Activated CD8-positive, alpha-beta memory T cell treated with anti-CD3 and anti-CD28 coated beads, Interleukin-2, amount 50 U/mL, for 48 hours (primary cell): ENCODE measurements at regions not wholly inside any gene's neighbourhood (a gene's known extent, or its start where the extent isn't known, plus 50 kb on each side); places are given as distances from the start of the nearest gene placed in this dataset.
"Not testable (repeated sequence)": the region's sequence is repeated elsewhere in the genome, so short reads cannot be mapped to it uniquely, and the experiment has no call there.

Experiments used
- DNase-seq: peaks from one replicate; pipeline ENCODE4 v3.0.0-alpha.2; 2020

DNA sequence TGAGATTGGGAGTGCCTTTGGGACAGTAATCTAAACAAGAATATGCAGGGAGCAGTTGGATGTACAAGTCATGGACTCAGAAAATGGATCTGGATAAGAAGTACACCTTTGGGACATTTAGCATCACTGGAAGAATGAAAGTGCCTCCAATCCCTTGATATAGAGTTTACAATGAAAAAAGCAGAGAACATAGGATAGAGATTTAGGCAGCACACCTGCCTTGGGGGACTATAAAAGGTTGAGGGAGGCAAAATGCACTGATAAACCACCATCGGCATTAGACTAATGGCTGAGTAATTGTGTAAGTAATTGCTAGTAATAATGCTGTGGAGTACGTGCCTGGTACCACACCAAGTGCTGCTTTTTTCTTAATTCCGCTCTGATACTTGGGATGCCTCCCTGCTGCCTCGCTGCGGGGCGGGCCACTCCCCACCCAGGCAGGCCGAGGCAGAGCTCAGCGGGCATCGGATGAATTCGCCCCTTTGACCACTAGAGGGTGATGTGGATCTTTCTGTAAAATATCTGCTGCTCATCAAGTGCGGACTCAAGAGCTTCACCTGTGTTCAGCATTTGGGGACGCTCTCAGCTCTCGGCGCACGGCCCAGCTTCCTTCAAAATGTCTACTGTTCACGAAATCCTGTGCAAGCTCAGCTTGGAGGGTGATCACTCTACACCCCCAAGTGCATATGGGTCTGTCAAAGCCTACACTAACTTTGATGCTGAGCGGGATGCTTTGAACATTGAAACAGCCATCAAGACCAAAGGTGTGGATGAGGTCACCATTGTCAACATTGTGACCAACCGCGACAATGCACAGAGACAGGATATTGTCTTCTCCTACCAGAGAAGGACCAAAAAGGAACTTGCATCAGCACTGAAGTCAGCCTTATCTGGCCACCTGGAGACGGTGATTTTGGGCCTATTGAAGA, 99.9 kb downstream of the ANKRD18B start:
- peak; percentile 77 for DNase-seq

DNA sequence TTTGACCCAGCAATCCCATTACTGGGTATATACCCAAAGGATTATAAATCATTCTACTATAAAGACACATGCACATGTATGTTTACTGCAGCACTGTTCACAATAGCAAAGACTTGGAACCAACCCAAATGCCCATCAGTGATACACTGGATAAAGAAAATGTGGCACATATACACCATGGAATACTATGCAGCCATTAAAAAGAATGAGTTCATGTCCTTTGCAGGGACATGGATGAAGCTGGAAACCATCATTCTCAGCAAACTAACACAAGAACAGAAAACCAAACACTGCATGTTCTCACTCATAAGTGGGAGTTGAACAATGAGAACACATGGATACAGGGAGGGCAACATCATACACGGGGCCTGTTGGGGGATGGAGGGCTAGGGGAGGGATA, 104.3 kb downstream of the ANKRD18B start:
- DNase-seq: not testable (repeated sequence)

DNA sequence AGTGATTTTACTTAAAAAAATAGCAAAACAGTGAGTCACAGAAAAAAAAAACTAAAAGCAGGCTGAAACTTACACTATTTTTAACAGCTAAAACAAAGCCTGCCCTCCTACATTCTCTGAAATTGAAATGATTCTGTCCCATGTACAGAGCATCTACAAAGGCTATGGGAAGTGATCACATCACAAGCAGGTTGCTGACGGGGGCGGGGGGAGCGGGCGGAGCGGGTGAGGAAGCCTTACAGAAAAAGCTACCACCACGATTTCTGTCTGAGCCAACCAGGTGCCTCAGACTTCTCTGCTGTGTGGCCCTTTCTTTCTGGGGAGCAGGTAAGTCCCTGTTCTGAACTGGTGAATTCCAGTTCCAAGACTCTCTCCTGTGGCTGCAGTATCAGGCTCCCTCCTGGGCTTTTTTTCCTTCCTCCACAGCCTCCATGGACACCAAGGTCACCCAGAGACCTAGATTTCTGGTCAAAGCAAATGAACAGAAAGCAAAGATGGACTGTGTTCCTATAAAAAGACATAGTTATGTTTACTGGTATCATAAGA, 104.9 kb downstream of the ANKRD18B start:
- no peak for DNase-seq

DNA sequence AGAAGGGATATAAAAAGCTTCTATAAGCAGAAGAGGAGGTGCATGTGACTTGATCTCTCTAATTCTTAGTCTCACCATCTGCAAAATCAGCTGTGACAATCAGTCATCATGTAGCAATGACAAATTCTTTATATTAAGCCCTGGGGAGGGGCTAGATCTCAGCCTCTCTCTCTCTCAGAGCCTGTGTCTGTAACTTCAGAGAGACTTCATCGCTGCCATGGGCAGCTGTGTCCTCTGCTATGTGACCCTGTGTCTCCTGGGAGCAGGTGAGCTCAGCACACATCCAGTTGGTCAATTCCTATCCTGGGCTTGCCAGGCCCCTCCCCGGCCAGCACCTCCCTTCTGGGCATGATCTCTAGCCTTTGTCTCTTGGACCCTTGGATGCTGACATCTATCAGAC, 109.6 kb downstream of the ANKRD18B start:
- no peak for DNase-seq

DNA sequence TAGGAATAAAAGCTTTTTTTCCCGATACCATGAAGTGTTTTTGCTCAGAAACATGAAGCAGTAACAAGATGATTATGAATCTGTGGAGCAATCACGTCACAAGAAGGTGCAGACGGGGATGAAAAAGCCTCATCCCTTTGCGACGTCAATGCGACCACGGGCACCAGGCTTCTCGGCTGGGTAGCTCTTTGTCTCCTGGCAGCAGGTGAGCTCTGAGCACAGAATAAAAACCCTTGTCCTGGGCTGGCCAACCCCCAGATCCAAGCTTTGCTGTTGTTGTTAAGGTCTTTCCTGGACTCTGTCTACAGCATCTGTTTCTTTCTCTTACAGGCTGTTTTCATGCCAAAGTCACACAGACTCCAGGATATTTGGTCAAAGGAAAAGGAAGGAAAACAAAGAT, 113.8 kb downstream of the ANKRD18B start:
- no peak for DNase-seq

DNA sequence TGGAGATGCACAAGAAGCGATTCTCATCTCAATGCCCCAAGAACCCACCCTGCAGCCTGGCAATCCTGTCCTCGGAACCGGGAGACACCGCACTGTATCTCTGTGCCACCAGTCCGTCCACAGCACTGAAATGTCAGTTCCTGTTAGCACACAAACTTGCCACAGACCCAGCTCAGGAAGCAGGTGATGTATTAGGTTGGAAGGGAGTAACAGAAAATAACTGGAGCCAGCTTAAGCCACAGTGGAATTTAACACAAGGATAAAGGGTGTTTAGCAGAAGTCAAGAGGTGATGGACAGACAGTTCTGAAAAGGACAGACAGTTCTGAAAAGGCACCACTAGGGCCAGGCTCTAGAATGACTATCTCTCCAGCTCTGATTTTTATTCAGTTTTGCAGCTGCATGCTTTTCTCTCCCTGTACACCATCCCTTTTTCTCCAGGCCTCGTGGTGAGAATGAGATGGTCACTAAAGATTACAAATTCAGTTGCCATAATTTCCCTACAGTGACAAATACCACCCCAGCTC, 114.4 kb downstream of the ANKRD18B start:
- DNase-seq: no peak

DNA sequence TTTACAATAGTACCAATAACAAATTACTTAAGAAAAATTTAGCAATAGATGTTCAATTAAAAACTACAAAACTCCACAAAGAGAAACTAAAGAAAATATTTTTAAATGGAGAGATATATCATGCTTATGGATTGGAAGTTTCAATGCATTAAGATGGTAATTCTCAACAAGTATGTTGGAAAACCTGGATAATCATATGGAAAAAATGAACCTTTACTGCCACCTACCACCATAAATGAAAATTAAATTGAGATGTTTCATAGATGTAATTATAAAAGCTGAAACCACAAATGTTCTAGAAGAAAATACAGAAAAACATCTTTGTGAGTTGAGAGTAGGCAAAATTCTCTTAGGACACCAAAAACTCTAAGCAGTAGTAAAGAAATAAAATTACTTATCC, 121.7 kb downstream of the ANKRD18B start:
- no peak for DNase-seq

DNA sequence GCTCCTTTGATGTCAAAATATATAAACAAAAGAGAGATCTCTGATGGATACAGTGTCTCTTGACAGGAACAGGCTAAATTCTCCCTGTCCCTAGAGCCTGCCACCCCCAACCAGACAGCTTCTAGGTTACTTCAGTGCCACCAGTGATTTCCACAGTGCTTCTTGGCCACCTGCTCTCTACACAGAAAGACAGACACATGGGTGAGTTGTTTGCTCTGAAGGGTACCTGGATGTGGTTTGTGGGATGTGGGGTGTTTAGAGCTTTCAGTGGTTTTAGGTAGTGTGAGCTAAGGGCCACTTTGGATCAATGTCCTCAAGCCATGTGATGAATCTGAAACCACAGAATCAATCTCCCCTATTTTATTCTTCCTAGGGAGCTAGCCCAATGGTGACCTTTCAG, 125.4 kb downstream of the ANKRD18B start:
- no peak for DNase-seq

DNA sequence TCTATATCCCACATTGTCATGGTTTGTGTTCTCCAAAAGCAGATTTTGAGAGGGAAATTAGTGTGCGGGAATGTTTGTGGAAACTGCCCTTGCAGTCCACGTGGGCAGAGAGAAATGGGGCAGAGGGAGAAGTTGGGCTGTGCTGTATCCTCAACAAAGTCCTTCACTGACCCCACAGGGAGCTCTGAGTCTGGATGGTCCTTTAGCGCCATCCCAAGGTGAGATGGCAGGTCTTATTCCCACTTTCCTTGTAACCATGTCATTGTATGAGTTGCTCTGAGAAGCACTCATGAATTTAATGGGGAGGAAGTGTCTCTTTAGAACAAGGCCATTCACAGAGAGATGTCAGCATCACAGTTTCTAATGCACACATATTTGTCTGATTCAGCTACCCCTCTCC, 127.1 kb downstream of the ANKRD18B start:
- DNase-seq: no peak

DNA sequence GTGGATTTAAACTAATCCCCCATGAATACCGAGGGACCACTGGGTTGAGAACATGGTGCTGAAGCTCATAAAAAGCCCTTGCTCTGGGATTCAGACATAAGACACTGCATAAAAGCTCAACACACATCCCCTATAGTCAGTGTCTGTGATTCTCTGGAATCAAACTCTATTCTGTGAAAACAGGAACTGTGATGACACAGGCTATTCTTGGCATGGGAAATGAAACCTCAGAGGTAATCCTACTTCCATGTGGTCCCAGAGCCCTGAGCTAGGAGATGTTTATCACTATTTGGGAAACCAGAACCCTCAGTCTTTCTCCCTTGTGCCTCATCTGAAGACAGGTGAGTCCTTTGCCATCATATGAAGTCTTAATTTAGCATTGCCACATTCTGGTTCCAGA, 135.4 kb upstream of the PRSS3 start:
- DNase-seq: no peak

DNA sequence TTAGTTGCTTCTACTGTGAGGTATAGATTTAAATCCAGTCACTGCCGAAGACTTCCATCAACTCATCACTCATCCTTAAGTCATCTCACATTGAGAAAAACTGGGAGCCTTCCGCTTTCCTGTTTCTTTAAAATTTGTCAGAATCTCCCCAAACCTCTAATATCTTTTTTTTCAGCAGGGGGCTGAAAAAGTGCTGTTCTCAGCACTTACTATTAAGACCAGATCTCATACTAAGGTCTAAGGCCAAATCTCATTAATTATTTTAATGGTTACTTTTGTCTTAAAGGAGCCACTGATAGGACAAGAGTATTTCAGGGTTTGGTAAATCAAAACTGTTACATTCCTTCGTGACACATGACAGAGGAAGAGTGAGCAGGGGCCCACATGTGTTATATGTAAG, 134.6 kb upstream of the PRSS3 start:
- DNase-seq: no peak

DNA sequence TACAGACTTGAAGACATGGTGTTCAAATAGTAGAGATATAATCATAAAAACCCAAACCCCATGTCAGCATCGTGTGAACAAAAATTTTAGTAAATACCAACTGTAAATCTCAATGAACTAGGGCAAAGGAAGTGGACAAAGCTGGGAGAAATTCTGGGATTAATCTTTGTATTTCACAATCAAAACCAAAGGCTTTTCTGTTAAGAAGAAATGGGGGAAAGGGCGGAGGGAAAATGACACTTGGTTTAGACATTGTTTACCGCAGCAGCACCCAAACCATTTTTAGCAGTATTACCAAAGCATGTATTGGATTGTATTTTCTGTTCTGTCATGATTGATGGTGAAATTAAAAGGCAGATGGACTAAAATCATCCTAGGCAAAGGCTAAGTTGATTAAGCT, 134.2 kb upstream of the PRSS3 start:
- DNase-seq: no peak

DNA sequence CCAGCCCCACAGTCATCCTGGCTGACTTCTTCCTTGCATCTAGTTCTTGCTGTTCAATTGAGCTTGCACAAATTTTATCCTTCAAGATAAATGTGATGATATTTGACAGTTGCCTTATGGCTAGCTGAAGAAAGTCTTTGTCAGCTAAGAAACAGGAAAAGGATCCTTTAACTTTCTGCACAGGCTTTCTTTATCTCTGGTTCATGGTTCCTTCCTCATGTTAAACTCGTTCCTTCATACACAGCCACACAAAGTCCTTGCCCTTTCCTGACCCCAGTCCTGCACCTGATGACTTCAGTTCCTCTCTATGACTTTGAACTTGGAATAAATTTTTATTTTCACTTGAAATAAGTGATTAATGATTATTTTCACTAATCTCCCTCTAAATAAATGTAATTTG, 132.5 kb upstream of the PRSS3 start:
- DNase-seq: no peak

DNA sequence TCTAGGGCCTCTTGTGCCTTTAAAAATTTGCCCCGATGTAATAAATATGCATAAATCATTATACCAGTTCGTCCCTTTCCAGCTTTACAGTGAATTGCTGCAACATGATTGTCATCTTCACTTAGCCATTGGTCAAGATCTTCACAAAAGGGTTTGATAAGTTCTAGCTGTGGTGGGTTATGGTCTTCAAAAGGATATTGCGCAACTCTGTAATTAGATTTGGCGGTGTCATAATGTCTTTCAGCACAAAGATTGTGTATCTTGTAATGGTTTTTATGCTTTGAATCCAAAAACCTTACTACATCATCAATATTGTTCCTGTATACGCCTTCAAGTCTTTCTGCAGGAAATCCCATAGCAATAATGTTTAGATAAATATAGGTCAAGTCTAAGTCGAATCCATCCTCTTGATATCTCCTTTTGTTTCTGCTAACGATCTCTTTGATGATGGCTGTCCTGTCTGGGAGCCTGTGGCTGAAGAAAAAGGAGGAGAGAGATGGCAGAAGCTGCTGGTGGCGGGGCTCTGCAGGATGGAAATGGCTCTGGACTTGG, 119.1 kb upstream of the PRSS3 start:
- DNase-seq: not testable (repeated sequence)

DNA sequence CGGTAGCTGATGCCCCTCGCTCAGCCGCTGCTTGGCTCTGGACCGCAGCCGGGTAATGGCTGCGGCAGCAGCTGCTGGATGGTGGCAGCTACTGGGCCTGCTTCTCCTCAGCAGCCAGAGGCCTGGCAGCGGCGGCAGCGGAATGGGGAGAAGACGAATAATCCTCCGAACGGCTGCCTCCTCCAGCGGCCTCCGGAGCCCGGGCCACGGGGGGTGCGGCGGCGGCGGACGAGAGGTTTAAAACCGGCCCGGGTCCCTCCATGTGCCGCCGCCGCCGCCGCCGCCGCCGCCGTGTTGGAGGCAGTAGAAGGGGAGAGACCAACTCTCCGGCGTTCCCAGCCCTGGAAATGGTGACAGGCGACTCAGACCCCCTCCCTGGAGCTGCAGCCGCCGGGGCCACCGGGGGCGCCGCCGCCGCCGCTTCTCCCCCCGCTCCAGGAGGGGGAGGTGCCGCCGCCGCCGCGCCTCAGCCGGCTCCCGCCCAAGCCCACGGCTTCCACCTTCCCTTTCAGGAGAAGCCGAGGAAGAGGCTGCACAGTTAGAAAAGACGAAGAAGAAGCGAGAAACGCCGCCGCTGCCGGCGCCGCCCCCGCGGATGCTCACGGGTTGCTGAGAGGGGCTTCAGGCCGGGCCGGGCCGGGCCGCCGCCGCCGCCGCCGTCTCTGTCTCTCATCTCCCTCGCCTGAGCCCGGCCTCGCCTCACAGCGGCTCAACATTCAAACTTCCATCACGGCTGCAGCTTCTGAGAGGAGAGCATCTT, 118.4 kb upstream of the PRSS3 start:
- peak; percentile 65 for DNase-seq

DNA sequence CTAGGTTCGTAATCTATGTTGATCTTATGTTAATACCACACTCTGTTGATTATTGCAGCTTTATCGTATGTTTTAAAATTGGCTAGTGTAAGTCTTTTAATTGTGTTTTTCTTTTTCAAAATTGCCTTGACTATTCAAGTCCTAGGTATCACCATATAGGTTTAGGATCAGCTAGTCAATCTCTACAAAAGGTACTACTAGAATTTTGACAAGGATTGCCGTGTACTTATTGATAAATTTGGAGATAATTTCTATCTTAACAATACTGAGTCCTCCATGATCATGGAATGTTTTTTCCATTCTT, 117.9 kb upstream of the PRSS3 start:
- DNase-seq: no peak

DNA sequence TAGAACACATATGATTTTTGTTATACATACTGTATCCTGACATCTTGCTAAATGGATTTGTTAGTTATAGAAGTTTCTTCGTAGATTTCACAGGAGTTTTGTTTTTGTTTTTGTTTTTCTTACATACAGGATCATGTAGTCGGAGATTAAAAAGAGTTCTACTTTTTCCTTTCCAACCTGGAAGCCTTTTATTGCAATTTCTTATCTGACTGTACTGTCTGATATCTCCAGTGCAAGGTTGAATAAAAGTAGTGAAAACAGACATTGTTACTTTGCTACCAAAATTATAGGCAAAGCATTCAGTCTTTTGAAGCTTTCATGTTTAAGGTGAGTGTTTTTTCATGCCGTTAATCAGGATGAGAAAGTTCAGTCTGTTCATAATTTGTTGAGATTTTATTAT, 117.4 kb upstream of the PRSS3 start:
- no peak for DNase-seq

DNA sequence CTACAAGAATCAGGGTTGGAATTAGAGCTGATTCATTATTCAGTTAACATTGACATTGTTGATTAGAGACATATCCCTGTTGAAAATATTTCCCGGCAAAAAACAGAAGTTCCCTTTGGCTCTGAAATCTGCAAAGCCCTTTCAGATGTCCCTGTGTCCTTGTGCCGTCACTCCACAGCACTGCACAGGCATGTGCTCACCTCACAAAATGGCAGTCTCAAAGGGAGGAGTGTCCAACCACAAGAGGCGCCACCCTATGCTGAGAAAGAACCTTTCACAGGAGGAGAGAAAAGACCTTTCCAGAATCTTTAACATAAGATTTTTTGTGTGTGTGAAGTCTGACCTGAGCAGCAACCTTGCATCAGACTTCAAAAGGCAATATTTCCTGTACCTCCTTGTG, 112.8 kb upstream of the PRSS3 start:
- no peak for DNase-seq

DNA sequence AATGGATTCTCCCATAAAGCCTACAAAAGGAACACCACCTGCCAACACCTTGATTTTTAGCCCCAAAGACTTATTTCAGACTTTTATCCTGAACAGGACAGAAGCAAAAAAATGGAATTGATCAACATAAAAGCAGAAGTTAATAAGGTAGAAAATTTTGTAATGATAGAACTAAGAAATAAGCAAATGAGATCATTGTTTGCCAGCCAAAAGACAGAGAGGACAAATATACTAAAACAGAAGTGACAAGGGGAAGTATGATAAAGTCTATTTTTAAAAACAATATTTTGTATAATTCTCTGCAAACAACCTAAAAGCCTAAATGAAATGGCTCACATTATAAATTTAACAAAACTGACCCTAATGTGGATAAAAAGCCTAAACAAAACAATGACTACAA, 110.5 kb upstream of the PRSS3 start:
- no peak for DNase-seq

DNA sequence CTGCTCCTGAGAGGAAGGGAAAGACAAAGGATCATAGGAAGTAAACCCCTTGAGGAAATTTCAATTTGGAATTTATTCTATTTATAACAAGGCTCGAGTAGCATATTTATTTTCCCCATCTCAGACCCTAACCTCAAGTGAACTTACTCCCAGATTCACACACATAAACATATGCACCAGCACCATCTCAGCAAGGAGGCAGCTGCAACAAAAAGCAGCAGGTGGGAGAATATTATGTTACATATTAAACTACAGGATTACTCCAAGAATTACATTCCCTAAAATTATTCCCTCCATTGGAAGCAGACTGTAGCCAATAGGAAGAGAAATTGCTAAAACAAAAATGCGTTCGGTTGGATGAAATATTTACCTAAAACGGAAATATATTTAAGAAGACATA, 108.4 kb upstream of the PRSS3 start:
- DNase-seq: no peak

DNA sequence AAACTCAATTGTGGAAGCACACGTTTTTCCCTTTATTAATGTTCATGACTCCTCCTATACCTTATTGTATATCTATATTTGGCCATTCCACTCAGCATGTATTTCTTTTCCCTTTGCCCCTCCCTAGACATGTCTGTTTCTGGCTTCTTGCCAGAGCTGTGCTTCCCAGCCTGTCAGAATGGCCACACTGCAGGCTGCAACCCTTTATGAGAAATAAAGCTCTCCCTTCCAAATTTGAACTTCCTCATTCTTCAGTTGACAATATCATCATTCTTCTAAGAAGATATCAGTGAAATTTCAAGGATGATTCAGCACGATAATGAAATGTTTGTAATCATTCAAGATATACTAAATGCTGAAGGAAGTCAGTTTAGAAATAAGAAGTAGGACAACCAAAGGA, 107.6 kb upstream of the PRSS3 start:
- DNase-seq: no peak

DNA sequence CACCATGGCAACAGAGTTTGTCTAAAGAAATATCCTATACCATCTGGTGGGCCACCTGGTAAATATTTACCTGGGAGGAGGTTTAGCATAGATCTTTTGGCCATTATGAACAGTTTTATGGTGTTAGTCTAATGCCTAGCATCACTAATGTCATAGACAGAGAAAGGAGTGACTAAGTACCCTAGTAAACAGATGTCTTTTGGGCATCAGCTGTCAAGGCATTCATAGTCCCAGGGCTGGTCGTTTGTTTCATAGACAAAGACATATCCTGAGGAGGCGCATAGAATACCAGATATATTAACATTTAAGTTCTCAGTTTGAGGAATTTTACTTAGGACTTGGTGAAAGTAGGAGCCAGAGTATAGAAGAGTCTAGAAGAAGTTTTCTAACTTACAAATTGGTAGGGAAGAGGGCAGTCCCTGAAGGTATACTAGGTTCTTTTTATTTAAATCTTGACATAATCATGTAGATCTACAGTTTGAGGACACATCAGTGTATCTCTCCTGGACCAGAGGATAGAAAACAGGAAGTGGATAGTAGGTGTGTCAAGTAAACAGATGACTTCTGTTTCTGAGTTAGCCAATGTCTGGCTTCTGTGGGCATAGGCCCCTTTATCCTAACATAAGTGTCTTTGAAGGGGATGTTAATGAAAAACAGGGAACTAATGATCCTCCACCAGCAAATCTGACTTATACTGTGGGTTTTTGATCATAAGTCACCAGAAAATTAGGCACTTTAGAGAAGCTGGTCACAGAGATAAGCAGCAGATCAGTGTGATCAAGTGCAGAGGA, 105.0 kb upstream of the PRSS3 start:
- DNase-seq: no peak

DNA sequence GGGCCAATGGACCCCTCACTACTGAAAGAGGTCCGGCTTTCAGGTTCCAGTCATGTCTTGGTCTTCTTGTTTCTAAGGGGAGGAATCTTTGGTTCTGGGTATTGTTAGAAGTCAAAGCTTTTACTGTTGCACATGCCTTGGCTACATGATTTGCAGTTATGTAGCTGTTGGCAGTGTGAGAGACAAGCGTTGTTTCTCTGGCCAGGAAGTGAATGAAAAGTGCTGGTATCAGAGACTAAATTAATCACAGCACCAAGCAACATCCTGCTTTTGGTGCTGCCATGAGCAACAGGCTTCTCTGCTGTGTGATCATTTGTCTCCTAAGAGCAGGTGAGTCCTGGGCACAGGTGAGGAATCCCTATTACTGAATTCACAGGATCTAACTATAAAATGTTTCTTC, 100.1 kb upstream of the PRSS3 start:
- DNase-seq: no peak
